ENCODE measurements at regions not wholly inside any gene's neighbourhood (a gene's known extent, or its start where the extent isn't known, plus 50 kb on each side); places are given as distances from the start of the nearest gene placed in this dataset.

DNA sequence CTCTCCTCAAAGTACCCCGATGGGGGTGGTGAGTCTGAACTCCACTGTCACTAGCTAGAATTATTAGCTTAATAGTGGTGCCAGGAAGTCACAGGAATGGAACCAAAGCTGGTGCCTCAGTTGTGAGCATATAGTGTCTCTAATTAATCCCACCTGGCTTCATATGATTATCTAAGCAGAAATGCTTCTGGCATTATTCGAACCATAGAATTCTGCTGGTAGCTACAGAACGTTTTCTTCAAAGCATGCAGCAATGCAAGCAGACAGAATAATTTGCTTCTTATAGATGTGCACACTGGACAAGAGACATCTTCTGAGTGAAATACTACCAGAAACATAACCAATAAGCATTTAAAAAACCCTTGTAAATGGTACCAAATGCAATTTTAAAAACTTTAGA, 160.9 kb downstream of the IMPG2 start:
- no peak for DNase-seq (ENCODE audit: low read depth, low spot score)
- no peaks in the 10 kb centered on the region for H3K27me3 ChIP-seq (replicated peaks in 1 of 2; ENCODE audit: control insufficient read depth in 2 of 2, insufficient read depth in 2 of 2, low read length in 1 of 2)
- 35% methylated on average over 3 of the region's 3 CpGs for WGBS (ENCODE audit: insufficient coverage, insufficient replicate concordance, low lambda C conversion rate, missing lambda C conversion rate)
- H3K9ac ChIP-seq (ENCODE audit: control insufficient read depth, insufficient read depth, low read length) = no peak overlapping the region
- no peaks in the 10 kb centered on the region for H3K4me1 ChIP-seq (ENCODE audit: control insufficient read depth, insufficient read depth, low read length)
- H3K79me2 ChIP-seq (ENCODE audit: control insufficient read depth, insufficient read depth, low read length) = no peaks in the 10 kb centered on the region
- H3K27ac ChIP-seq (ENCODE audit: control insufficient read depth, insufficient read depth) = no peak overlapping the region
- TF ChIP-seq CHD2 (IDR thresholded peaks at IDR 0.05; ENCODE audit: borderline replicate concordance, low read depth, low read length) (no peak), SMARCA5 (IDR thresholded peaks at IDR 0.05) (no peak), SREBF1 (IDR thresholded peaks at IDR 0.05; ENCODE audit: low read length) (no peak), NR2F1 (conservative IDR thresholded peaks at IDR 0.05) (no peak), SPI1 (IDR thresholded peaks at IDR 0.05; ENCODE audit: borderline replicate concordance, insufficient read depth, low read depth, low read length) (no peak), HDGF (IDR thresholded peaks at IDR 0.05) (no peak), CHD4 (IDR thresholded peaks at IDR 0.05) (no peak), PKNOX1 (IDR thresholded peaks at IDR 0.05) (no peak), GATAD2B (conservative IDR thresholded peaks at IDR 0.05; ENCODE audit: low read depth) (no peak), ZNF384 (IDR thresholded peaks at IDR 0.05; ENCODE audit: borderline replicate concordance, low read depth, low read length) (no peak), ZNF592 (IDR thresholded peaks at IDR 0.05) (no peak), BACH1 (IDR thresholded peaks at IDR 0.05; ENCODE audit: borderline replicate concordance) (no peak), NFYA (IDR thresholded peaks at IDR 0.05; ENCODE audit: borderline replicate concordance, low read depth, low read length) (no peak), TCF7 (IDR thresholded peaks at IDR 0.05; ENCODE audit: borderline replicate concordance) (no peak), SMC3 (IDR thresholded peaks at IDR 0.05; ENCODE audit: borderline replicate concordance, low read length) (no peak), NR2C2 (IDR thresholded peaks at IDR 0.05; ENCODE audit: borderline replicate concordance, control insufficient read depth, insufficient read length, low read depth) (no peak), MTA3 (IDR thresholded peaks at IDR 0.05; ENCODE audit: borderline replicate concordance, low read length) (no peak)
- TF ChIP-seq, protein P1, sequence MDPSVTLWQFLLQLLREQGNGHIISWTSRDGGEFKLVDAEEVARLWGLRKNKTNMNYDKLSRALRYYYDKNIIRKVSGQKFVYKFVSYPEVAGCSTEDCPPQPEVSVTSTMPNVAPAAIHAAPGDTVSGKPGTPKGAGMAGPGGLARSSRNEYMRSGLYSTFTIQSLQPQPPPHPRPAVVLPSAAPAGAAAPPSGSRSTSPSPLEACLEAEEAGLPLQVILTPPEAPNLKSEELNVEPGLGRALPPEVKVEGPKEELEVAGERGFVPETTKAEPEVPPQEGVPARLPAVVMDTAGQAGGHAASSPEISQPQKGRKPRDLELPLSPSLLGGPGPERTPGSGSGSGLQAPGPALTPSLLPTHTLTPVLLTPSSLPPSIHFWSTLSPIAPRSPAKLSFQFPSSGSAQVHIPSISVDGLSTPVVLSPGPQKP (IDR thresholded peaks at IDR 0.05; ENCODE audit: low read depth, low read length) = no peak
- H4K20me1 ChIP-seq (ENCODE audit: control insufficient read depth, insufficient read depth) = no peaks in the 10 kb centered on the region
- intact Hi-C loops (cut with micrococcal nuclease; ENCODE audit: unreplicated experiment) (no loop called here), in situ Hi-C loops (cut with MboI) (no loop called here)
- no peak overlapping the region for H2AFZ ChIP-seq (ENCODE audit: control insufficient read depth, low read depth, low read length)
- ChIA-PET CTCF (no interaction called here), SMC1A (ENCODE audit: uncharacterized antibody, unreplicated experiment) (no interaction called here), POLR2A (no interaction called here), RAD21 (ENCODE audit: unreplicated experiment) (no interaction called here)
- no peak overlapping the region for H3K4me2 ChIP-seq (ENCODE audit: control insufficient read depth, insufficient read depth)
- H3K36me3 ChIP-seq (ENCODE audit: control insufficient read depth in 2 of 2, insufficient read depth in 2 of 2, low read length in 1 of 2) = no peaks in the 10 kb centered on the region
- no peak for ATAC-seq
- FAIRE-seq = no peak
- no TSS peak for BruUV-seq (replicated peaks)
- H3K9me3 ChIP-seq (replicated peaks; ENCODE audit: control insufficient read depth, insufficient read depth, low read length) = no peaks in the 10 kb centered on the region
- H3K4me3 ChIP-seq = no peak overlapping the region

Data from GM12878 (cell line).